ENCODE measurements at regions not wholly inside any gene's neighbourhood (a gene's known extent, or its start where the extent isn't known, plus 50 kb on each side); places are given as distances from the start of the nearest gene placed in this dataset.

DNA sequence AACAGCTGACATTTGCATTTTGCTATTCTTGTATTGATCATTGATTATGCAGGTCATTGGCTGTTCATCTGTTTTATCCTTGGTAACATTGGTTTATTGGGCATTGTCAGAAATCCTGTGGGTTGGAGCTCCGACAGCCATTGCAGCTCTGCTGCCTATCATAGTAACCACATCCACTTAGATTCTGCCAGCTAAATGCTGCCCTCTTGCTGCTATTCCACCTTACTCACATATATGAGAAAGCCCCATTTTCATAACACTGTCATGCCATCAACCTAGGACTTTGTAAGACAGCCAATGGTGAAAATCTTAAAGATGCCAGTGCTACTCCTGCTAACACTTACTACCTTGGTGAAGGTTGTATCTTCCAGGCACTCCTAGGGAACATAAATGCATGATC is 187.3 kb upstream of the CXCL13 start:
- BruUV-seq (replicated peaks) = no TSS peak
- Histone ChIP-seq H2AFZ (ENCODE audit: low read depth, low read length) (no peak overlapping the region), H3K79me2 (ENCODE audit: control insufficient read depth, insufficient read depth, low read length) (no peaks in the 10 kb centered on the region), H3K4me1 (ENCODE audit: control insufficient read depth, extremely low read depth, insufficient read depth, low read length) (no peaks in the 10 kb centered on the region), H3K27me3 (ENCODE audit: control insufficient read depth in 2 of 2, insufficient read depth in 2 of 2, low read length in 2 of 2) (peaks cover 0 to 3% of the 10 kb centered on the region in 2 experiments), H3K4me2 (ENCODE audit: insufficient read depth, low read length) (no peak overlapping the region), H3K9me3 (replicated peaks; ENCODE audit: control insufficient read depth, insufficient read depth, low read length) (no peaks in the 10 kb centered on the region), H3K27ac (ENCODE audit: insufficient read depth, low read depth, low read length) (no peak overlapping the region), H3K4me3 (replicated peaks in 1 of 3; ENCODE audit: insufficient read depth in 1 of 3, low read depth in 1 of 3, low read length in 3 of 3) (no peak overlapping the region), H3K9me1 (replicated peaks; ENCODE audit: control insufficient read depth, extremely low read depth, insufficient read depth, low read length) (no peaks in the 10 kb centered on the region), H3K36me3 (ENCODE audit: control insufficient read depth in 2 of 2, extremely low read depth in 1 of 2, insufficient read depth in 2 of 2, low read length in 2 of 2) (no peaks in the 10 kb centered on the region), H4K20me1 (replicated peaks; ENCODE audit: control insufficient read depth, extremely low read depth, insufficient read depth, low read length) (no peaks in the 10 kb centered on the region), H3K9ac (replicated peaks; ENCODE audit: extremely low read depth, insufficient read depth, low read length) (no peak overlapping the region)
- intact Hi-C loops (cut with micrococcal nuclease) (no loop called here), dilution Hi-C loops (cut with MboI; ENCODE audit: extremely low pct_ligation_motif_present, low sequenced_read_pairs) (no loop called here)
- POLR2A ChIA-PET = no interaction called here
- TF ChIP-seq JUN (IDR thresholded peaks at IDR 0.05; ENCODE audit: borderline replicate concordance, insufficient read depth, insufficient read length, low read depth) = no peak
- TF ChIP-seq, protein P1, sequence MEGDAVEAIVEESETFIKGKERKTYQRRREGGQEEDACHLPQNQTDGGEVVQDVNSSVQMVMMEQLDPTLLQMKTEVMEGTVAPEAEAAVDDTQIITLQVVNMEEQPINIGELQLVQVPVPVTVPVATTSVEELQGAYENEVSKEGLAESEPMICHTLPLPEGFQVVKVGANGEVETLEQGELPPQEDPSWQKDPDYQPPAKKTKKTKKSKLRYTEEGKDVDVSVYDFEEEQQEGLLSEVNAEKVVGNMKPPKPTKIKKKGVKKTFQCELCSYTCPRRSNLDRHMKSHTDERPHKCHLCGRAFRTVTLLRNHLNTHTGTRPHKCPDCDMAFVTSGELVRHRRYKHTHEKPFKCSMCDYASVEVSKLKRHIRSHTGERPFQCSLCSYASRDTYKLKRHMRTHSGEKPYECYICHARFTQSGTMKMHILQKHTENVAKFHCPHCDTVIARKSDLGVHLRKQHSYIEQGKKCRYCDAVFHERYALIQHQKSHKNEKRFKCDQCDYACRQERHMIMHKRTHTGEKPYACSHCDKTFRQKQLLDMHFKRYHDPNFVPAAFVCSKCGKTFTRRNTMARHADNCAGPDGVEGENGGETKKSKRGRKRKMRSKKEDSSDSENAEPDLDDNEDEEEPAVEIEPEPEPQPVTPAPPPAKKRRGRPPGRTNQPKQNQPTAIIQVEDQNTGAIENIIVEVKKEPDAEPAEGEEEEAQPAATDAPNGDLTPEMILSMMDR (IDR thresholded peaks at IDR 0.05; ENCODE audit: extremely low read depth in 1 of 2, insufficient read depth in 1 of 2, low read depth in 1 of 2, low read length in 2 of 2) = no peak
- TF ChIP-seq POLR2A (IDR thresholded peaks at IDR 0.05; ENCODE audit: low read depth, low read length) = no peak
- no peak for TF ChIP-seq EZH2 (IDR thresholded peaks at IDR 0.05; ENCODE audit: borderline replicate concordance, low read depth, low read length, severe bottlenecking)
- no peak for TF ChIP-seq POLR2AphosphoS5 (IDR thresholded peaks at IDR 0.05; ENCODE audit: insufficient read depth, low read depth, low read length)
- TF ChIP-seq, protein P2, sequence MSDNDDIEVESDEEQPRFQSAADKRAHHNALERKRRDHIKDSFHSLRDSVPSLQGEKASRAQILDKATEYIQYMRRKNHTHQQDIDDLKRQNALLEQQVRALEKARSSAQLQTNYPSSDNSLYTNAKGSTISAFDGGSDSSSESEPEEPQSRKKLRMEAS (IDR thresholded peaks at IDR 0.05; ENCODE audit: insufficient read depth, insufficient read length) = no peak
- no peak for TF ChIP-seq GATA2 (IDR thresholded peaks at IDR 0.05; ENCODE audit: insufficient read depth, insufficient read length, low read depth, low read length)
- no peak for TF ChIP-seq FOS (IDR thresholded peaks at IDR 0.05; ENCODE audit: borderline replicate concordance, insufficient read depth, low read length)
- TF ChIP-seq MYC (IDR thresholded peaks at IDR 0.05; ENCODE audit: low read depth, low read length) = no peak
- FAIRE-seq (no peak), DNase-seq (ENCODE audit: low read depth, low spot score) (no peak)
- CTCF ChIA-PET = interaction anchor here (1.0 to 1.5 kb wide), 5 partner anchors 11 to 183 kb away, joined by 3 to 6 read pairs (median 4); no protein-coding TSS in a partner anchor

All from endothelial cell of umbilical vein (primary cell).